ENCODE measurements at regions not wholly inside any gene's neighbourhood (a gene's known extent, or its start where the extent isn't known, plus 50 kb on each side); places are given as distances from the start of the nearest gene placed in this dataset.

DNA sequence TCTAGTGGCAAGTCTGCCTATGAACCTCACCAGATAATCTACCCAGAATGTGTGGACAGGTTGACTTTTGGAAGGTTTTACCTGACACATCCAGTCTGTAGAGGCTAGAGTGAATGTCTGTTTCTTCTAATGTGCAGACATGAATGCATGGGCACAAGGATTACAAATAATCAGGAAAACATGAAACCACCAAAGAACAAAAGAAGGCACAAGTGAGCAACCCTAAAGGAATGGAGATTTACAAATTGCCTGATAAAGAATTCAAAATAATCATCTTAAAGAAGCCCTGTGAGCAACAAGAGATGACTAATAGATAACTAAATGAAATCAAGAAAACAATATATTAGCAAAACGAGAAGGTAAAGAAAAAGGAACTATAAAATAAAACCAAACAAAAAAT, 876.1 kb upstream of the ADGRB3 start:
- no CpG with 5 or more reads among the region's 1 CpG for WGBS (ENCODE audit: insufficient coverage, insufficient read length)
- Histone ChIP-seq H3K27ac (ENCODE audit: low read length) (no peak overlapping the region), H3K36me3 (ENCODE audit: control insufficient read depth, insufficient read depth, low read length) (no peaks in the 10 kb centered on the region), H3K4me1 (ENCODE audit: control insufficient read depth, insufficient read depth, low read length) (no peaks in the 10 kb centered on the region), H3K4me3 (ENCODE audit: low read length) (no peak overlapping the region), H3K9me3 (ENCODE audit: control insufficient read depth, insufficient read depth, low read length) (no peaks in the 10 kb centered on the region), H3K27me3 (ENCODE audit: control insufficient read depth, insufficient read depth, low read length) (no peaks in the 10 kb centered on the region)
- DNase-seq (ENCODE audit: low read depth, low spot score) = no peak

DNA sequence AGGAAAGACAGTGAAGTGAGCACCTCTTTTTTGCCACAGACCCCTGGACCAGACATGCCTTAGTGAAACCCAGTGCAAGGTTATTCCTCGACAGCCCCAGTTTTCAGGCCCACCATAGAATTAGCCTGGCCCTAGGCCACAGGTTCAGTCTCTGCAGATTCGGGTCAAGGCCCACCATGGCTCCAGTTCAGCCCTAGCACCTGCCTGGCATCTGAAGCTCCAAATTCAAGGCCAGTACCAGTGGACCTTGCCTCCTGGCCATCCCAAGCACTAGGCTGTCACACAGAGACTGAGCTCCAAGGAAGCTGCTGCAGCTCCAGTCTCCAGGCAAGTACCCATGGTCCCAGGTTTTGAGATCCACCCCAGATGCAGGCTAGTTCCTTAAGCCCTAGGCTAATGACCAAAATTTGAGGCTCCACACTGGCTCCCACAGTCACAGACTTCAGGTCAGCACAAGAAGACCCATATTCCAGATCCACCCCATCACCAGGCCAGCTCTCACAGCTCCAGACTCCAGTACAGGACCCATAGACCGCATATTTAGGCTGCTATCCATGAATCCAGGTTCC, 877.5 kb upstream of the ADGRB3 start:
- H3K36me3 ChIP-seq (ENCODE audit: control insufficient read depth, insufficient read depth, low read length) = no peaks in the 10 kb centered on the region
- no peaks in the 10 kb centered on the region for H3K9me3 ChIP-seq (ENCODE audit: control insufficient read depth, insufficient read depth, low read length)
- WGBS (ENCODE audit: insufficient coverage, insufficient read length) = no CpG with 5 or more reads among the region's 3 CpGs
- H3K27ac ChIP-seq (ENCODE audit: low read length) = no peak overlapping the region
- no peak for DNase-seq (ENCODE audit: low read depth, low spot score)
- H3K27me3 ChIP-seq (ENCODE audit: control insufficient read depth, insufficient read depth, low read length) = no peaks in the 10 kb centered on the region
- no peaks in the 10 kb centered on the region for H3K4me1 ChIP-seq (ENCODE audit: control insufficient read depth, insufficient read depth, low read length)
- H3K4me3 ChIP-seq (ENCODE audit: low read length) = no peak overlapping the region

DNA sequence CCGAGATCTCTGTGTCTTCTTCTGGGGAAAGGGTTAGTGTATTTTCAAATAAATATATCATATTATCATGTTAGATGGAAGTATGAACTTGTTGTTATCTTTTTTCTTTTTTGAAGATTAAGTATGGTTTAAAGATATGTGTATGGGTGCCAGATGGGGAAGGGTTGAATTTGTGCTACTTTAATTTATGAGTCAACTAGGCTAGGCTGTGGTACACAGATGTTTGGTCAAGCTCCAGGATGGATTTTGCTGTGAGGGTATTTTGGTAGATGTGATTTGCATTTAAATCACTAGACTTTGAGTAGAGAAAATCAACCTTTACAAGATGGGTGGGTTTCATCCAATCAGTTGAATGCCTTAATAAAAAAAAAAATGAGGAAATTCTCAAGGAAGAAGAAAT, 886.6 kb upstream of the ADGRB3 start:
- no peak for DNase-seq (ENCODE audit: low read depth, low spot score)
- no peaks in the 10 kb centered on the region for H3K9me3 ChIP-seq (ENCODE audit: control insufficient read depth, insufficient read depth, low read length)
- no CpG with 5 or more reads among the region's 1 CpG for WGBS (ENCODE audit: insufficient coverage, insufficient read length)
- no peak overlapping the region for H3K27ac ChIP-seq (ENCODE audit: low read length)
- H3K4me1 ChIP-seq (ENCODE audit: control insufficient read depth, insufficient read depth, low read length) = no peaks in the 10 kb centered on the region
- H3K27me3 ChIP-seq (ENCODE audit: control insufficient read depth, insufficient read depth, low read length) = no peaks in the 10 kb centered on the region
- H3K4me3 ChIP-seq (ENCODE audit: low read length) = no peak overlapping the region
- no peaks in the 10 kb centered on the region for H3K36me3 ChIP-seq (ENCODE audit: control insufficient read depth, insufficient read depth, low read length)

DNA sequence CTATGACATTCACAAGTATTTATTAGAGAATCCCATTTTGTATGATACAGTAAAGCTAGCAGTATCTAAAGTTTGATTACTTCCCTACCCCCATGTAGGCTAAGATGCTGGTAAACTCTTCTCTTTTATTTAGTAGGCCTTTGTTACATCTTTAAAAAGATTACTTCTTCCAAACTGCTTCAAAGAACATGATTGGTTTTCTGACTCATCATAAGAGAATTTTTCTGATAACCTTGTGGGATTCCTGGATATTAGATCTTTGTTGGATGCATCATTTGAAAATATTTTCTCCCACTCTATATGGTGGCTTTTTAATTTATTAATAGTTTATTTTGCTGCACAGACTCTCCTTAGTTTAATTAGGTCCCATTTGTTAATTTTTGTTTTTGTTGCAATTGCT, 898.3 kb upstream of the ADGRB3 start:
- no peaks in the 10 kb centered on the region for H3K27me3 ChIP-seq (ENCODE audit: control insufficient read depth, insufficient read depth, low read length)
- no peak overlapping the region for H3K27ac ChIP-seq (ENCODE audit: low read length)
- no peak overlapping the region for H3K4me3 ChIP-seq (ENCODE audit: low read length)
- H3K4me1 ChIP-seq (ENCODE audit: control insufficient read depth, insufficient read depth, low read length) = no peaks in the 10 kb centered on the region
- no peak for DNase-seq (ENCODE audit: low read depth, low spot score)
- H3K36me3 ChIP-seq (ENCODE audit: control insufficient read depth, insufficient read depth, low read length) = no peaks in the 10 kb centered on the region
- no peaks in the 10 kb centered on the region for H3K9me3 ChIP-seq (ENCODE audit: control insufficient read depth, insufficient read depth, low read length)

DNA sequence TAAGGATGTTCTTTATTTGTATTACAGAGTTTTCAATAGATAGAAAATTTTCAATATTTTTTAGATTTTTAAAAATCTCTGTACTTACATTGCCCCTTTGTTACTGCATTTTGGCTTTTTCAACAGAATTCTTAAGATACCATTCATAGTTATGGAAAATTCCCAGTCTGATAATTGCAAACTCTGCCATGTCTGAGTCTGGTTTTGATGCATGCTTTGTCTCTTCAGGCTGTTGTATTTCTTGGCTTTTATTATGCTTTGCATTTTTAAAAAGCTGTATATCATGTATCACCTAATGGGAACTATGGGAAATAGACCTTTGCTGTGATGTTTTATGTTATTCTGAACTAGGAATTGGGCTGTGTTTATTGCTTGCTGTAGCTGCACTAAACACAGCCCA, 898.9 kb upstream of the ADGRB3 start:
- Histone ChIP-seq H3K4me1 (ENCODE audit: control insufficient read depth, insufficient read depth, low read length) (no peaks in the 10 kb centered on the region), H3K27ac (ENCODE audit: low read length) (no peak overlapping the region), H3K27me3 (ENCODE audit: control insufficient read depth, insufficient read depth, low read length) (no peaks in the 10 kb centered on the region), H3K4me3 (ENCODE audit: low read length) (no peak overlapping the region), H3K36me3 (ENCODE audit: control insufficient read depth, insufficient read depth, low read length) (no peaks in the 10 kb centered on the region), H3K9me3 (ENCODE audit: control insufficient read depth, insufficient read depth, low read length) (no peaks in the 10 kb centered on the region)
- no peak for DNase-seq (ENCODE audit: low read depth, low spot score)

DNA sequence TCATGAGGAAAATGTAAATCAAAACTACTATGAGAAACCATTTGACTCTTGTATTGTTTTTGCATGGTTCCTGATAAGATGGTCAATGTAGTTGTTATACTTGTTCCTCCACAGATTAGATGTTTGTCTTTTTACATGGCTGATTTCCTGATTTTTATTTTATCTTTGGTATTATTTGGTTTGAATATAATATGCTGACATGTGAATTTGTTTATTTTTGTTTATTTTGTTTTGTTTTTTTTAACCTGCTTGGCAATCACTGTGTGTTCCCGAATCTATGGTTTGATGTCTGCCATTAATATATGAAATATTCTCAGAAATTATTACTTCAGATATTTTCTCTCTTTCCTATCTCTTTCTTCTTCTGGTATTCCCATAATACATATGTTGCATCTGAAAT, 899.5 kb upstream of the ADGRB3 start:
- no peaks in the 10 kb centered on the region for H3K27me3 ChIP-seq (ENCODE audit: control insufficient read depth, insufficient read depth, low read length)
- H3K9me3 ChIP-seq (ENCODE audit: control insufficient read depth, insufficient read depth, low read length) = no peaks in the 10 kb centered on the region
- H3K27ac ChIP-seq (ENCODE audit: low read length) = no peak overlapping the region
- no peaks in the 10 kb centered on the region for H3K36me3 ChIP-seq (ENCODE audit: control insufficient read depth, insufficient read depth, low read length)
- H3K4me3 ChIP-seq (ENCODE audit: low read length) = no peak overlapping the region
- H3K4me1 ChIP-seq (ENCODE audit: control insufficient read depth, insufficient read depth, low read length) = no peaks in the 10 kb centered on the region
- no peak for DNase-seq (ENCODE audit: low read depth, low spot score)
- no CpG with 5 or more reads among the region's 1 CpG for WGBS (ENCODE audit: insufficient coverage, insufficient read length)

DNA sequence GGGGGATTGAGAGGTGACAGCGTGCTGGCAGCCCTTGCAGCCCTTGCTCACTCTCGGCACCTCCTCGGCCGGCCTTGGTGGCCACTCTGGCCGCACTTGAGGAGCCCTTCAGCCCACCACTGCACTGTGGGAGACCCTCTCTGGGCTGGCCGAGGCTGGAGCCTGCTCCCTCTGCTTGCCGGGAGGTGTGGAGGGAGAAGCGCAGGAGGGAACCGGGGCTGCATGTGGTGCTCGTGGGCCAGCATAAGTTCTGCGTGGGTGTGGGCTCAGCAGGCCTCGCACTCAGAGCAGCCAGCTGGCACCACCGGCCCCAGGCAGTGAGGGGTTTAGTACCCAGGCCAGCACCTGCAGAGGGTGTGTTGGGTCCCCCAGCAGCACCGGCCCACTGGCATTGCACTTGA, 912.2 kb upstream of the ADGRB3 start:
- Histone ChIP-seq H3K4me1 (ENCODE audit: control insufficient read depth, insufficient read depth, low read length) (no peaks in the 10 kb centered on the region), H3K4me3 (ENCODE audit: low read length) (no peak overlapping the region), H3K27ac (ENCODE audit: low read length) (no peak overlapping the region), H3K36me3 (ENCODE audit: control insufficient read depth, insufficient read depth, low read length) (peaks cover 3% of the 10 kb centered on the region; the same call in 1 of the 2 replicates), H3K9me3 (ENCODE audit: control insufficient read depth, insufficient read depth, low read length) (no peaks in the 10 kb centered on the region), H3K27me3 (ENCODE audit: control insufficient read depth, insufficient read depth, low read length) (no peaks in the 10 kb centered on the region)
- DNase-seq (ENCODE audit: low read depth, low spot score) = no peak
- WGBS (ENCODE audit: insufficient coverage, insufficient read length) = no CpG with 5 or more reads among the region's 14 CpGs

DNA sequence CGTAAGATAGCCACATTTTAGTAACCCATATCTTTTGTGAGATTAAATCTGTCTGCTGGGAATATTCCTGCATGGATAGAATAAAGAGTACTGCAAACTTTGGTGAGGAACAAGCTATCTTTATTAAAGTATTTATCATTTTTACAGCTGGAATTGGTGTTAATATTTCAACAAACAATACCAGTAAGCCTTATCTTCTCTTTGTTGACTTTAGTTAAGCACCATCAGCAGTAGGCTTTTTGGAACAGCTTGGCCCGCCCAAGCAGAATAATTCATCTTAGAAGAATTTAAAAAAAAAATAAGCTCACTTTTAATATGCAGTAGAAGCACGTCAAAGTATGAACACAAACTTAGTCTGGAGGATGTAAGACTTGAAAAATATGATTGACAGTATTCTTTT, 917.8 kb upstream of the ADGRB3 start:
- H3K27ac ChIP-seq (ENCODE audit: low read length) = no peak overlapping the region
- no peak overlapping the region for H3K4me3 ChIP-seq (ENCODE audit: low read length)
- WGBS (ENCODE audit: insufficient coverage, insufficient read length) = 100% methylated on average over 1 of the region's 3 CpGs

DNA sequence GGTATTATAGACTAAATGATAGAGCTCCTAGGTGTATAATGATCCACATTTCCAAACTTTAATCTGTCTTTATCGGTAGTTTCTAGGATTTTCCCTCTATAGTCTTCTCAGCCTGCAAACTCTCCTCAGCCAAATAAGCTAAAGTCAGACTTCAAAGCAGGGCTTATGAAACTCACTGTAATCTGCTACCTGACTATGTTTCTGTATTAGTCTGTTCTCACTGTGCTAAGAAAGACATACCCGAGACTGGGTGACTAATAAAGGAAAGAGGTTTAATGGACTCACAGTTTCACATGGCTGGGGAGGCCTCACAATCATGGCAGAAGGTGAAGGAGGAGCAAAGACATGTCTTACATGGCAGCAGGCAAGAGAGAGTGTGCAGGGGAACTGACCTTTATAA, 928.7 kb upstream of the ADGRB3 start:
- no peaks in the 10 kb centered on the region for H3K27me3 ChIP-seq (ENCODE audit: control insufficient read depth, insufficient read depth, low read length)
- H3K9me3 ChIP-seq (ENCODE audit: control insufficient read depth, insufficient read depth, low read length) = no peaks in the 10 kb centered on the region
- H3K4me1 ChIP-seq (ENCODE audit: control insufficient read depth, insufficient read depth, low read length) = no peaks in the 10 kb centered on the region
- H3K27ac ChIP-seq (ENCODE audit: low read length) = no peak overlapping the region
- WGBS (ENCODE audit: insufficient coverage, insufficient read length) = no CpG with 5 or more reads among the region's 2 CpGs
- no peak for DNase-seq (ENCODE audit: low read depth, low spot score)
- H3K4me3 ChIP-seq (ENCODE audit: low read length) = no peak overlapping the region
- H3K36me3 ChIP-seq (ENCODE audit: control insufficient read depth, insufficient read depth, low read length) = no peaks in the 10 kb centered on the region

More for the DNA sequence above, 917.8 kb upstream of the ADGRB3 start:
- no peak for DNase-seq (ENCODE audit: low read depth, low spot score)
- H3K9me3 ChIP-seq (ENCODE audit: control insufficient read depth, insufficient read depth, low read length) = no peaks in the 10 kb centered on the region
- H3K36me3 ChIP-seq (ENCODE audit: control insufficient read depth, insufficient read depth, low read length) = no peaks in the 10 kb centered on the region
- no peaks in the 10 kb centered on the region for H3K27me3 ChIP-seq (ENCODE audit: control insufficient read depth, insufficient read depth, low read length)
- H3K4me1 ChIP-seq (ENCODE audit: control insufficient read depth, insufficient read depth, low read length) = no peaks in the 10 kb centered on the region

DNA sequence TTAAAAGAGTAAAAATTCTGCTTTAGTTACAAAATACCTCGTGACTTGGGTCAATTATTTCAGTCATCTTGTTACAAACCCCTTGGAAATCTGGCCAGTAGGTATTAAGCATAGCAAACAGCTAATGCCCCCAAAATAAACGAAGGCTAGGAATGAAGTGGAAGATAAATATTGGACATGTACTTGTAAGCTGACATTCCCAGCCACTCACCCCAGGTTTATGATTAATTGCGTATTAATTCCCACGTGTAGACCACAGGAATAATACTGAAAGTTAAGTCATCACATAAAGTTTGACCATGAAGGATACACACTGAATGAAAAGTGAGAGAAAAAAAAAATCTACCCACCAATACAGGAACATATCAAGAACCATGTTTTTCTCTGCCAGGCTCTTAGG, 936.5 kb upstream of the ADGRB3 start:
- Histone ChIP-seq H3K36me3 (ENCODE audit: control insufficient read depth, insufficient read depth, low read length) (no peaks in the 10 kb centered on the region), H3K4me3 (ENCODE audit: low read length) (no peak overlapping the region), H3K27me3 (ENCODE audit: control insufficient read depth, insufficient read depth, low read length) (no peaks in the 10 kb centered on the region), H3K4me1 (ENCODE audit: control insufficient read depth, insufficient read depth, low read length) (no peaks in the 10 kb centered on the region), H3K27ac (ENCODE audit: low read length) (no peak overlapping the region), H3K9me3 (ENCODE audit: control insufficient read depth, insufficient read depth, low read length) (no peaks in the 10 kb centered on the region)
- DNase-seq (ENCODE audit: low read depth, low spot score) = no peak
- no CpG with 5 or more reads among the region's 4 CpGs for WGBS (ENCODE audit: insufficient coverage, insufficient read length)

DNA sequence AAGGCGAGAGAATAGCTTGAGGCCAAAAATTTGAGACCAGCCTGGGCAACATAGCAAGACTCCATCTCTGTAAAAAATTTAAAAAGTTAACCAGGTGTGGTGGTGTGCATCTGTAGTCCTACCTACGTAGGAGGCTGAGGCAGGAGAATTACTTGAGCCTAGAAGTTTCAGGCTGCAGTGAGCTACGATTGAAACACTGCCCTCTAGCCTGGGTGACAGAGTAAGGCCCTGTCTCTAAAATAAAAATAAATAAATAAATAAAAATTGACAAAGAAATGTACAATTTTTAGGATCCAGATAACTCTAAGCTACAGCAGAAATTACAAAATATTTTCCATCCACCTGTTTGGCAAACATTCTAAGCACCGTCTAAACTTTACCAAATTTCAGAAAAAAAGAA, 941.0 kb upstream of the ADGRB3 start:
- Histone ChIP-seq H3K27me3 (ENCODE audit: control insufficient read depth, insufficient read depth, low read length) (no peaks in the 10 kb centered on the region), H3K36me3 (ENCODE audit: control insufficient read depth, insufficient read depth, low read length) (no peaks in the 10 kb centered on the region), H3K4me3 (ENCODE audit: low read length) (no peak overlapping the region), H3K9me3 (ENCODE audit: control insufficient read depth, insufficient read depth, low read length) (no peaks in the 10 kb centered on the region), H3K4me1 (ENCODE audit: control insufficient read depth, insufficient read depth, low read length) (no peaks in the 10 kb centered on the region), H3K27ac (ENCODE audit: low read length) (no peak overlapping the region)
- WGBS (ENCODE audit: insufficient coverage, insufficient read length) = no CpG with 5 or more reads among the region's 4 CpGs
- DNase-seq (ENCODE audit: low read depth, low spot score) = no peak

All from iPS DF 6.9 (cell line).